22Rv1 (cell line): ENCODE measurements at regions not wholly inside any gene's neighbourhood (a gene's known extent, or its start where the extent isn't known, plus 50 kb on each side); places are given as distances from the start of the nearest gene placed in this dataset.

Source experiments
- ZFX ChIP-seq: fragments of 450-650 bp; IDR thresholded peaks from 2 replicates; pipeline ENCODE4 v1.6.1; 2017; ENCODE audit warnings: antibody characterized with exemption, borderline replicate concordance
- TF ChIP-seq, protein P1 (sequence below): fragments of 450-650 bp; IDR thresholded peaks from 2 replicates; pipeline ENCODE4 v1.5.1; 2017; ENCODE audit warnings: mild to moderate bottlenecking

DNA sequence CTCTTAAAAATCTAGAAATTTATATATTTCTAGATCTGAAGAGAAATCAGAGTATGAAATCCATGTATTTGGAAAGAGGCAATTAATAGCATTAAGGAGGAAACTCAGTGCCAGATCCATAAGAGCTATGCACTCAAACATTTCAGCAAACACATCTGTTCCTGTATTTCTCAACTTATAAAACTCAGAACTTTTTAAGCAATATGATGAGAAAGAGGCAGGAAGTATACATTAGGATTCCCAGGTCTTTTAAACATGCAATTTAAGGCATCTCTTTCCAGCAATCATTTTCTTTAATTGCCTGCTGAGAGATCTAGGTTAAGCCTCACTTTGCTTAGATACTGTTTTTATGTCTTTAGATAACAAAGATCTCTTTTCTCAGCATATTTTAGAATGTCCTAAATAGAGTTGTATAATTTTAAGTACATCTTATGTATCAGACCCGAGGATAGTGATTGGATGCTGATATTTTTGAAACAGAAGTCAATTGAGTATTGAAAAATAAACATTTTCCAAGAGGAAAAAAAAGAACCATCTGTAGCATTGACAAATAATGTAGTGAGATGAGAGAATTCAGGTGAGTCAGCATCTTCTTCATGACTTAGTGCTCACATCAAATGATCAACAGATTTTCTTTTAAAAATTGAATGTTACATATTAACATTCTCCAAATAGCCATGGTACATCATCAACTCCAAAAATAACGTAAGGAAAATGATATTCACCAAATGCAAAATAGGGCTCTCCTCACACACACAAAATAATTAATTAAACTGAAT lies 461.4 kb upstream of the NOX3 start:
- TF ChIP-seq, protein P1, sequence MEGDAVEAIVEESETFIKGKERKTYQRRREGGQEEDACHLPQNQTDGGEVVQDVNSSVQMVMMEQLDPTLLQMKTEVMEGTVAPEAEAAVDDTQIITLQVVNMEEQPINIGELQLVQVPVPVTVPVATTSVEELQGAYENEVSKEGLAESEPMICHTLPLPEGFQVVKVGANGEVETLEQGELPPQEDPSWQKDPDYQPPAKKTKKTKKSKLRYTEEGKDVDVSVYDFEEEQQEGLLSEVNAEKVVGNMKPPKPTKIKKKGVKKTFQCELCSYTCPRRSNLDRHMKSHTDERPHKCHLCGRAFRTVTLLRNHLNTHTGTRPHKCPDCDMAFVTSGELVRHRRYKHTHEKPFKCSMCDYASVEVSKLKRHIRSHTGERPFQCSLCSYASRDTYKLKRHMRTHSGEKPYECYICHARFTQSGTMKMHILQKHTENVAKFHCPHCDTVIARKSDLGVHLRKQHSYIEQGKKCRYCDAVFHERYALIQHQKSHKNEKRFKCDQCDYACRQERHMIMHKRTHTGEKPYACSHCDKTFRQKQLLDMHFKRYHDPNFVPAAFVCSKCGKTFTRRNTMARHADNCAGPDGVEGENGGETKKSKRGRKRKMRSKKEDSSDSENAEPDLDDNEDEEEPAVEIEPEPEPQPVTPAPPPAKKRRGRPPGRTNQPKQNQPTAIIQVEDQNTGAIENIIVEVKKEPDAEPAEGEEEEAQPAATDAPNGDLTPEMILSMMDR = no peak
- no peak for TF ChIP-seq ZFX
